ENCODE measurements at regions not wholly inside any gene's neighbourhood (a gene's known extent, or its start where the extent isn't known, plus 50 kb on each side); places are given as distances from the start of the nearest gene placed in this dataset.

GRCh38 chr16:7227229-7227721, 105.4 kb upstream of the RBFOX1 start:
- peaks cover 0 to 22% (median 8%) of the 10 kb centered on the region in 8 donors for H3K9me3 ChIP-seq
- H3K4me3 ChIP-seq = no peak overlapping the region
- H3K36me3 ChIP-seq = no peaks in the 10 kb centered on the region
- H3K4me1 ChIP-seq = no peaks in the 10 kb centered on the region
- WGBS, 5 donors = 16 to 27% (median 20%) methylated on average over 13 of the region's 13 CpGs
- DNase-seq = no peak
- intact Hi-C loops (cut with DNase I; ENCODE audit: low total_unique reads) = no loop called here
- no peaks in the 10 kb centered on the region for H3K27me3 ChIP-seq (replicated peaks in 1 of 7)
- H3K27ac ChIP-seq = no peak overlapping the region
- TF ChIP-seq, protein P1, sequence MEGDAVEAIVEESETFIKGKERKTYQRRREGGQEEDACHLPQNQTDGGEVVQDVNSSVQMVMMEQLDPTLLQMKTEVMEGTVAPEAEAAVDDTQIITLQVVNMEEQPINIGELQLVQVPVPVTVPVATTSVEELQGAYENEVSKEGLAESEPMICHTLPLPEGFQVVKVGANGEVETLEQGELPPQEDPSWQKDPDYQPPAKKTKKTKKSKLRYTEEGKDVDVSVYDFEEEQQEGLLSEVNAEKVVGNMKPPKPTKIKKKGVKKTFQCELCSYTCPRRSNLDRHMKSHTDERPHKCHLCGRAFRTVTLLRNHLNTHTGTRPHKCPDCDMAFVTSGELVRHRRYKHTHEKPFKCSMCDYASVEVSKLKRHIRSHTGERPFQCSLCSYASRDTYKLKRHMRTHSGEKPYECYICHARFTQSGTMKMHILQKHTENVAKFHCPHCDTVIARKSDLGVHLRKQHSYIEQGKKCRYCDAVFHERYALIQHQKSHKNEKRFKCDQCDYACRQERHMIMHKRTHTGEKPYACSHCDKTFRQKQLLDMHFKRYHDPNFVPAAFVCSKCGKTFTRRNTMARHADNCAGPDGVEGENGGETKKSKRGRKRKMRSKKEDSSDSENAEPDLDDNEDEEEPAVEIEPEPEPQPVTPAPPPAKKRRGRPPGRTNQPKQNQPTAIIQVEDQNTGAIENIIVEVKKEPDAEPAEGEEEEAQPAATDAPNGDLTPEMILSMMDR (IDR thresholded peaks at IDR 0.05 in 8 of 11, conservative IDR thresholded peaks at IDR 0.05 in 3 of 11) = no peak
- TF ChIP-seq POLR2A (IDR thresholded peaks at IDR 0.05) (no peak), POLR2AphosphoS5 (IDR thresholded peaks at IDR 0.05) (no peak)

DNA sequence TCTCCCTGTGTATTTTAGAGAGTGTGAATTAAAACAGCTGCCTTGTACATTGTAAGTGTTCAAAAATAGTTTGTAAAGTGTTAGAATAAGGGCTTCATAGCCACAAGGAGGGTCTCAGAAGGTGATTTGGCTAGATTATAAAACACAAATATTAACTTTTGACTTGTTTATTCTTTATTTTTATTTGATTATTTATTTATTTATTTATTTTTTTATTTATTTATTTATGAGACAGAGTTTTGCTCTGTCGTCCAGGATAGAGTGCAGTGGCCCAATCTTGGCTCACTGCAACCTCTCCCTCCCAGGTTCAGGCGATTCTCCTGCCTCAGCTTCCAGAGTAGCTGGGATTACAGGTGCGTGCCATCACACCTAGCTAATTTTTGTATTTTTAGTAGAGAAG, 111.5 kb upstream of the RBFOX1 start:
- no peaks in the 10 kb centered on the region for H3K36me3 ChIP-seq
- H3K27me3 ChIP-seq (replicated peaks in 1 of 7) = no peaks in the 10 kb centered on the region
- WGBS, 5 donors = 78 to 86% (median 84%) methylated on average over 3 of the region's 3 CpGs
- no peak for DNase-seq
- H3K4me1 ChIP-seq = no peaks in the 10 kb centered on the region
- no peak overlapping the region for H3K27ac ChIP-seq
- H3K4me3 ChIP-seq = no peak overlapping the region
- peaks cover 0 to 12% (median 0%) of the 10 kb centered on the region in 8 donors for H3K9me3 ChIP-seq
- TF ChIP-seq POLR2AphosphoS5 (IDR thresholded peaks at IDR 0.05) (no peak), POLR2A (IDR thresholded peaks at IDR 0.05) (no peak)
- TF ChIP-seq, protein P1 (IDR thresholded peaks at IDR 0.05 in 8 of 11, conservative IDR thresholded peaks at IDR 0.05 in 3 of 11) = no peak
- intact Hi-C loops (cut with DNase I; ENCODE audit: low total_unique reads) = no loop called here

DNA sequence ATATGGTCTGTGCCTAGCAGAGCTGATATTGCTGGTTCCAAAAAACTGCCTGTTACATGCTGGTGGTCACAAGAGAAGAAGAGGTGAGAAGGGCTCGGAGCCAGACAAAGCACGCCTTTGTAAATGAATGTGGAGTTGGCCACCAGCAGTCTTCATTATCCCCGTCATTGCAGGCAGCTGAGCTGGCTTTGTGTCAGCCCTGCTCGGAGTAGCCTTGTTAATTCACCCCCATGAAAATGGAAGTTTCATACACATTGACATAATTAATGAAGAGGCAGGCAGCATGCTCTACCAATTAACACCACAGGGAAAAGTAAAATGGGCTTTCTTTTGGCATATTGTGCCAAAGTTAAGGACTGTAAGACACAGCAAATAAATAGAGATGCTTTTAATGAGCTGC, 113.7 kb upstream of the RBFOX1 start:
- WGBS, 5 donors = 31 to 51% (median 40%) methylated on average over 4 of the region's 4 CpGs
- intact Hi-C loops (cut with DNase I; ENCODE audit: low total_unique reads) = no loop called here
- DNase-seq = no peak
- no peak for TF ChIP-seq POLR2A (IDR thresholded peaks at IDR 0.05)
- no peak for TF ChIP-seq POLR2AphosphoS5 (IDR thresholded peaks at IDR 0.05)
- TF ChIP-seq, protein P1 (IDR thresholded peaks at IDR 0.05 in 8 of 11, conservative IDR thresholded peaks at IDR 0.05 in 3 of 11) = no peak
- peaks cover 0 to 11% (median 0%) of the 10 kb centered on the region in 8 donors for H3K9me3 ChIP-seq
- no peak overlapping the region for H3K4me3 ChIP-seq
- no peaks in the 10 kb centered on the region for H3K27me3 ChIP-seq (replicated peaks in 1 of 7)
- no peaks in the 10 kb centered on the region for H3K36me3 ChIP-seq
- no peaks in the 10 kb centered on the region for H3K4me1 ChIP-seq
- no peak overlapping the region for H3K27ac ChIP-seq

- H3K36me3 ChIP-seq = no peaks in the 10 kb centered on the region
- H3K27me3 ChIP-seq (replicated peaks in 1 of 7) = no peaks in the 10 kb centered on the region
- H3K9me3 ChIP-seq = peaks cover 0 to 15% (median 3%) of the 10 kb centered on the region in 8 donors
- intact Hi-C loops (cut with DNase I; ENCODE audit: low total_unique reads) = no loop called here
- TF ChIP-seq POLR2AphosphoS5 (IDR thresholded peaks at IDR 0.05) = no peak
- no peak for TF ChIP-seq POLR2A (IDR thresholded peaks at IDR 0.05)
- TF ChIP-seq, protein P1 (IDR thresholded peaks at IDR 0.05 in 8 of 11, conservative IDR thresholded peaks at IDR 0.05 in 3 of 11) = no peak
- no peaks in the 10 kb centered on the region for H3K4me1 ChIP-seq
- no peak for DNase-seq
- H3K4me3 ChIP-seq = no peak overlapping the region
- WGBS, 5 donors = 88 to 91% (median 88%) methylated on average over 14 of the region's 14 CpGs
- H3K27ac ChIP-seq = no peak overlapping the region
Observed at GRCh38 chr16:7217797-7218196, 114.8 kb upstream of the RBFOX1 start.
